Neural progenitor cell (in vitro differentiated cells): ENCODE measurements at regions not wholly inside any gene's neighbourhood (a gene's known extent, or its start where the extent isn't known, plus 50 kb on each side); places are given as distances from the start of the nearest gene placed in this dataset.

Source experiments
- DNase-seq: peaks from one replicate; pipeline ENCODE4 v3.0.0-alpha.2; 2016; ENCODE audit warnings: low spot score
- H2AFZ ChIP-seq: fragments of 200-600 bp; sonication (generic); replicated peaks from 2 replicates; pipeline ENCODE4 v1.6.1; 2016; ENCODE audit warnings: antibody characterized with exemption
- H3F3A ChIP-seq: fragments of 200-600 bp; sonication (generic); 2 replicates; pipeline ENCODE4 v1.6.1; 2016; ENCODE audit warnings: antibody characterized with exemption, low read depth
- H3K27ac ChIP-seq: fragments of 200-600 bp; sonication (generic); 2 replicates; pipeline ENCODE4 v1.5.1; 2016; ENCODE audit warnings: mild to moderate bottlenecking
- H3K27me3 ChIP-seq: fragments of 200-600 bp; sonication (generic); 2 replicates; pipeline ENCODE4 v1.6.1; 2016; ENCODE audit warnings: mild to moderate bottlenecking, moderate library complexity
- H3K36me3 ChIP-seq: fragments of 200-600 bp; sonication (generic); 2 replicates; pipeline ENCODE4 v1.5.1; 2016
- H3K4me1 ChIP-seq: fragments of 200-600 bp; sonication (generic); 2 replicates; pipeline ENCODE4 v1.6.1; 2016; ENCODE audit warnings: mixed run types
- H3K4me2 ChIP-seq: fragments of 200-600 bp; sonication (generic); 2 replicates; pipeline ENCODE4 v1.6.1; 2016
- H3K4me3 ChIP-seq: fragments of 200-600 bp; sonication (generic); 2 replicates; pipeline ENCODE4 v1.5.1; 2016
- H3K79me2 ChIP-seq: fragments of 200-600 bp; sonication (generic); 2 replicates; pipeline ENCODE4 v1.6.1; 2016; ENCODE audit warnings: low read depth
- H3K9ac ChIP-seq: fragments of 200-600 bp; sonication (generic); 2 replicates; pipeline ENCODE4 v1.6.1; 2016
- H3K9me3 ChIP-seq: fragments of 200-600 bp; sonication (generic); 2 replicates; pipeline ENCODE4 v1.5.1; 2016; ENCODE audit warnings: low read depth
- H4K20me1 ChIP-seq: fragments of 200-600 bp; sonication (generic); 2 replicates; pipeline ENCODE4 v1.6.1; 2016; ENCODE audit warnings: low read depth
- H3K27ac Mint-ChIP-seq: 3 replicates; pipeline ENCODE4 v1.8.0; 2021; ENCODE audit warnings: mixed read lengths
- H3K27me3 Mint-ChIP-seq: 2 replicates; pipeline ENCODE4 v1.8.0; 2022; ENCODE audit warnings: low read depth, mild to moderate bottlenecking, inconsistent platforms, moderate library complexity, mixed read lengths; ENCODE audit not compliant: insufficient read depth
- H3K36me3 Mint-ChIP-seq: 3 replicates; pipeline ENCODE4 v1.8.0; 2021; ENCODE audit warnings: mixed read lengths
- H3K4me1 Mint-ChIP-seq: 3 replicates; pipeline ENCODE4 v1.8.0; 2021; ENCODE audit warnings: mixed read lengths
- H3K4me3 Mint-ChIP-seq: 3 replicates; pipeline ENCODE4 v1.8.0; 2021; ENCODE audit warnings: mild to moderate bottlenecking, moderate library complexity, mixed read lengths
- H3K9me3 Mint-ChIP-seq: 3 replicates; pipeline ENCODE4 v1.8.0; 2020; ENCODE audit warnings: mixed read lengths
- EZH2 ChIP-seq: fragments of 200-600 bp; sonication (generic); IDR thresholded peaks from 2 replicates; pipeline ENCODE4 v1.6.1; 2017; ENCODE audit warnings: antibody characterized with exemption, mild to moderate bottlenecking, moderate library complexity
- EZH2phosphoT487 ChIP-seq: fragments of 200-600 bp; sonication (generic); IDR thresholded peaks from 2 replicates; pipeline ENCODE4 v1.6.1; 2017; ENCODE audit warnings: antibody characterized with exemption
- TF ChIP-seq, protein P1 (sequence below): fragments of 200-600 bp; sonication (generic); IDR thresholded peaks from 2 replicates; pipeline ENCODE4 v1.5.1; 2017; ENCODE audit warnings: antibody characterized with exemption, mild to moderate bottlenecking

GRCh38 chr18:78765142-78765541, 214.5 kb upstream of the SALL3 start:
- Histone ChIP-seq H3K9ac (no peak overlapping the region), H3K27me3 (no peaks in the 10 kb centered on the region), H3K9me3 (no peaks in the 10 kb centered on the region), H3F3A (peaks cover 3% of the 10 kb centered on the region), H3K4me3 (no peak overlapping the region), H3K4me1 (peaks cover 11% of the 10 kb centered on the region), H3K4me2 (no peak overlapping the region), H3K79me2 (no peaks in the 10 kb centered on the region), H4K20me1 (no peaks in the 10 kb centered on the region), H3K36me3 (no peaks in the 10 kb centered on the region), H3K27ac (no peak overlapping the region), H2AFZ (no peak overlapping the region)
- Mint-ChIP-seq H3K4me1 (peaks cover 18% of the 10 kb centered on the region), H3K4me3 (no peak overlapping the region), H3K27me3 (peaks cover 4% of the 10 kb centered on the region), H3K27ac (no peak overlapping the region), H3K9me3 (peaks cover 2% of the 10 kb centered on the region), H3K36me3 (no peaks in the 10 kb centered on the region)
- DNase-seq = no peak
- no peak for TF ChIP-seq EZH2
- TF ChIP-seq, protein P1, sequence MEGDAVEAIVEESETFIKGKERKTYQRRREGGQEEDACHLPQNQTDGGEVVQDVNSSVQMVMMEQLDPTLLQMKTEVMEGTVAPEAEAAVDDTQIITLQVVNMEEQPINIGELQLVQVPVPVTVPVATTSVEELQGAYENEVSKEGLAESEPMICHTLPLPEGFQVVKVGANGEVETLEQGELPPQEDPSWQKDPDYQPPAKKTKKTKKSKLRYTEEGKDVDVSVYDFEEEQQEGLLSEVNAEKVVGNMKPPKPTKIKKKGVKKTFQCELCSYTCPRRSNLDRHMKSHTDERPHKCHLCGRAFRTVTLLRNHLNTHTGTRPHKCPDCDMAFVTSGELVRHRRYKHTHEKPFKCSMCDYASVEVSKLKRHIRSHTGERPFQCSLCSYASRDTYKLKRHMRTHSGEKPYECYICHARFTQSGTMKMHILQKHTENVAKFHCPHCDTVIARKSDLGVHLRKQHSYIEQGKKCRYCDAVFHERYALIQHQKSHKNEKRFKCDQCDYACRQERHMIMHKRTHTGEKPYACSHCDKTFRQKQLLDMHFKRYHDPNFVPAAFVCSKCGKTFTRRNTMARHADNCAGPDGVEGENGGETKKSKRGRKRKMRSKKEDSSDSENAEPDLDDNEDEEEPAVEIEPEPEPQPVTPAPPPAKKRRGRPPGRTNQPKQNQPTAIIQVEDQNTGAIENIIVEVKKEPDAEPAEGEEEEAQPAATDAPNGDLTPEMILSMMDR = no peak
- no peak for TF ChIP-seq EZH2phosphoT487

GRCh38 chr18:78765637-78766281, 213.9 kb upstream of the SALL3 start:
- H3K27ac Mint-ChIP-seq = no peak overlapping the region
- H3K27me3 Mint-ChIP-seq = peaks cover 4% of the 10 kb centered on the region
- Histone ChIP-seq H3K9me3 (no peaks in the 10 kb centered on the region), H3K36me3 (no peaks in the 10 kb centered on the region), H3F3A (peaks cover 5% of the 10 kb centered on the region), H3K4me1 (peaks cover 17% of the 10 kb centered on the region), H3K4me3 (no peak overlapping the region), H3K4me2 (no peak overlapping the region), H3K9ac (no peak overlapping the region), H3K27ac (no peak overlapping the region), H3K27me3 (no peaks in the 10 kb centered on the region), H3K79me2 (no peaks in the 10 kb centered on the region), H4K20me1 (no peaks in the 10 kb centered on the region), H2AFZ (no peak overlapping the region)
- DNase-seq = no peak
- peak overlapping the region; percentile 57 for H3K4me3 Mint-ChIP-seq
- TF ChIP-seq EZH2phosphoT487 = no peak
- TF ChIP-seq, protein P1 = no peak
- no peak for TF ChIP-seq EZH2
- peaks cover 20% of the 10 kb centered on the region for H3K4me1 Mint-ChIP-seq
- H3K9me3 Mint-ChIP-seq = peaks cover 2% of the 10 kb centered on the region
- no peaks in the 10 kb centered on the region for H3K36me3 Mint-ChIP-seq

GRCh38 chr18:78766651-78767533, 212.7 kb upstream of the SALL3 start:
- Mint-ChIP-seq H3K27me3 (peaks cover 4% of the 10 kb centered on the region), H3K9me3 (peaks cover 2% of the 10 kb centered on the region), H3K4me1 (peaks cover 23% of the 10 kb centered on the region), H3K36me3 (no peaks in the 10 kb centered on the region), H3K4me3 (no peak overlapping the region), H3K27ac (peak overlapping the region; percentile 46)
- Histone ChIP-seq H3K4me1 (peaks cover 17% of the 10 kb centered on the region), H3K4me3 (no peak overlapping the region), H3K79me2 (no peaks in the 10 kb centered on the region), H3K9ac (no peak overlapping the region), H3K4me2 (no peak overlapping the region), H4K20me1 (no peaks in the 10 kb centered on the region), H3K27ac (no peak overlapping the region), H3K9me3 (no peaks in the 10 kb centered on the region), H2AFZ (no peak overlapping the region), H3K36me3 (no peaks in the 10 kb centered on the region), H3K27me3 (no peaks in the 10 kb centered on the region), H3F3A (peaks cover 5% of the 10 kb centered on the region)
- TF ChIP-seq EZH2phosphoT487 = no peak
- TF ChIP-seq, protein P1 = no peak
- no peak for TF ChIP-seq EZH2
- no peak for DNase-seq
